ENCODE measurements at regions not wholly inside any gene's neighbourhood (a gene's known extent, or its start where the extent isn't known, plus 50 kb on each side); places are given as distances from the start of the nearest gene placed in this dataset.

DNA sequence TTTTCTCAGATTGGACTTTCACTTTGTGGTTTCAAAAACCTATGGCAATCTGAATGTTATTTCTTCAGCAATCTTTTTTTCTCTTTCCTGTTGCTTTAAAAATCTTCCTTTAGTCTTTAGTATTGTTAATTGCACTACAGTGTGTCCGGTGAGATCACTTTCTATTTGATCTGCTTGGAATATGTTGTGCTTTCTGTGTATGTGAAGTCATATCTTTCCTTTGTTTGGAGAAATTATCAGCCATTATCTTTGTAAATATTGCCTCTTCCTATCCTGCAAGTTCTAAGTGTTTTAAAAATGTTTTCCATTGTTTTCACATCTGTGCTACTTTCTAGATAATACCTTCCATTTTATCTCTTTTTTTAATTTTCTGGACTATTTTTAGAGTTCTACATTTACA lies 171.4 kb upstream of the PRSS16 start:
- no peak overlapping the region for H3K23ac ChIP-seq (ENCODE audit: insufficient read length, low read depth, low read length)
- H3K27ac ChIP-seq (ENCODE audit: insufficient read length, low read depth, low read length) = no peak overlapping the region
- H4K20me1 ChIP-seq (ENCODE audit: control insufficient read depth, insufficient read depth, insufficient read length) = no peaks in the 10 kb centered on the region
- Mint-ChIP-seq H3K27ac (no peak overlapping the region), H3K9me3 (no peaks in the 10 kb centered on the region), H3K4me3 (no peak overlapping the region), H3K4me1 (peaks cover 3 to 4% of the 10 kb centered on the region in 2 experiments; a peak in 3 of 4 replicates), H3K27me3 (ENCODE audit: low read depth) (peaks cover 3% of the 10 kb centered on the region; the same call in 1 of the 2 replicates), H3K36me3 (ENCODE audit: insufficient read depth in 1 of 3, low read depth in 3 of 3) (no peaks in the 10 kb centered on the region)
- no peaks in the 10 kb centered on the region for H3K23me2 ChIP-seq (ENCODE audit: insufficient read length, low read depth, low read length, poor library complexity, severe bottlenecking)
- WGBS (ENCODE audit: extremely low coverage, insufficient read length, low lambda C conversion rate) = no CpG with 5 or more reads among the region's 1 CpG
- no peak overlapping the region for H4K91ac ChIP-seq (ENCODE audit: insufficient read length, low read depth, low read length)
- no peak overlapping the region for H2AFZ ChIP-seq (ENCODE audit: low read length)
- H2BK5ac ChIP-seq (ENCODE audit: insufficient read length, low read length) = no peak overlapping the region
- no peaks in the 10 kb centered on the region for H3K9me3 ChIP-seq (ENCODE audit: control insufficient read depth, low read depth, low read length)
- H3K4me1 ChIP-seq (ENCODE audit: insufficient read depth, low read length) = no peaks in the 10 kb centered on the region
- no peaks in the 10 kb centered on the region for H3K27me3 ChIP-seq (ENCODE audit: insufficient read depth, low read length)
- no peak overlapping the region for H4K5ac ChIP-seq (ENCODE audit: insufficient read length, low read depth, low read length)
- no peak overlapping the region for H3T11ph ChIP-seq (ENCODE audit: low read length)
- H2BK12ac ChIP-seq (ENCODE audit: insufficient read length, low read depth, low read length) = no peak overlapping the region
- no peak overlapping the region for H3K56ac ChIP-seq (ENCODE audit: insufficient read length, low read depth, low read length)
- H3K79me1 ChIP-seq (ENCODE audit: insufficient read depth, low read depth, low read length, poor library complexity, severe bottlenecking) = no peaks in the 10 kb centered on the region
- H3K14ac ChIP-seq (ENCODE audit: insufficient read depth, low read length) = no peak overlapping the region
- TF ChIP-seq, protein P1, sequence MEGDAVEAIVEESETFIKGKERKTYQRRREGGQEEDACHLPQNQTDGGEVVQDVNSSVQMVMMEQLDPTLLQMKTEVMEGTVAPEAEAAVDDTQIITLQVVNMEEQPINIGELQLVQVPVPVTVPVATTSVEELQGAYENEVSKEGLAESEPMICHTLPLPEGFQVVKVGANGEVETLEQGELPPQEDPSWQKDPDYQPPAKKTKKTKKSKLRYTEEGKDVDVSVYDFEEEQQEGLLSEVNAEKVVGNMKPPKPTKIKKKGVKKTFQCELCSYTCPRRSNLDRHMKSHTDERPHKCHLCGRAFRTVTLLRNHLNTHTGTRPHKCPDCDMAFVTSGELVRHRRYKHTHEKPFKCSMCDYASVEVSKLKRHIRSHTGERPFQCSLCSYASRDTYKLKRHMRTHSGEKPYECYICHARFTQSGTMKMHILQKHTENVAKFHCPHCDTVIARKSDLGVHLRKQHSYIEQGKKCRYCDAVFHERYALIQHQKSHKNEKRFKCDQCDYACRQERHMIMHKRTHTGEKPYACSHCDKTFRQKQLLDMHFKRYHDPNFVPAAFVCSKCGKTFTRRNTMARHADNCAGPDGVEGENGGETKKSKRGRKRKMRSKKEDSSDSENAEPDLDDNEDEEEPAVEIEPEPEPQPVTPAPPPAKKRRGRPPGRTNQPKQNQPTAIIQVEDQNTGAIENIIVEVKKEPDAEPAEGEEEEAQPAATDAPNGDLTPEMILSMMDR (conservative IDR thresholded peaks at IDR 0.05) = no peak
- H3K9ac ChIP-seq (ENCODE audit: extremely low read depth, insufficient read length, low read length) = no peak overlapping the region
- H3K4ac ChIP-seq (ENCODE audit: low read depth, low read length) = no peak overlapping the region
- no peak overlapping the region for H2BK15ac ChIP-seq (ENCODE audit: low read depth, low read length)
- no peak overlapping the region for H4K8ac ChIP-seq (replicated peaks; ENCODE audit: insufficient read length, low read depth, low read length)
- DNase-seq = no peak
- no peak overlapping the region for H2AK5ac ChIP-seq (ENCODE audit: insufficient read length, low read length)
- H3K4me2 ChIP-seq (ENCODE audit: insufficient read depth, insufficient read length, low read length) = no peak overlapping the region
- no peaks in the 10 kb centered on the region for H3K79me2 ChIP-seq (ENCODE audit: insufficient read depth, low read length)
- no peak overlapping the region for H2BK20ac ChIP-seq (ENCODE audit: low read depth, low read length, poor library complexity, severe bottlenecking)
- H2BK120ac ChIP-seq (ENCODE audit: low read depth, low read length, poor library complexity, severe bottlenecking) = no peak overlapping the region
- H3K18ac ChIP-seq (ENCODE audit: insufficient read length, low read depth, low read length) = no peak overlapping the region
